GM06990 (cell line): ENCODE measurements at regions not wholly inside any gene's neighbourhood (a gene's known extent, or its start where the extent isn't known, plus 50 kb on each side); places are given as distances from the start of the nearest gene placed in this dataset.

Source experiments
- DNase-seq: peaks from one replicate; pipeline ENCODE4 v3.0.0-alpha.2; 2011; ENCODE audit not compliant: insufficient read length; ENCODE audit errors: extremely low read depth
- H3K27me3 ChIP-seq: replicated peaks from 2 replicates; pipeline ENCODE4 v1.6.0; 2011; ENCODE audit warnings: low read length; ENCODE audit not compliant: control insufficient read depth, insufficient read depth
- H3K36me3 ChIP-seq: 2 replicates; pipeline ENCODE4 v1.5.1; 2011; ENCODE audit warnings: low read length; ENCODE audit not compliant: control insufficient read depth, insufficient read depth
- H3K4me3 ChIP-seq: replicated peaks from 2 replicates; pipeline ENCODE4 v1.5.1; 2011; ENCODE audit warnings: low read depth, mild to moderate bottlenecking, control low read depth, low read length
- TF ChIP-seq, protein P1 (sequence below): IDR thresholded peaks from 2 replicates; pipeline ENCODE4 v1.5.1; 2011; ENCODE audit warnings: low read length, control low read depth, mild to moderate bottlenecking, inconsistent platforms; ENCODE audit not compliant: insufficient read depth, poor library complexity, severe bottlenecking

DNA sequence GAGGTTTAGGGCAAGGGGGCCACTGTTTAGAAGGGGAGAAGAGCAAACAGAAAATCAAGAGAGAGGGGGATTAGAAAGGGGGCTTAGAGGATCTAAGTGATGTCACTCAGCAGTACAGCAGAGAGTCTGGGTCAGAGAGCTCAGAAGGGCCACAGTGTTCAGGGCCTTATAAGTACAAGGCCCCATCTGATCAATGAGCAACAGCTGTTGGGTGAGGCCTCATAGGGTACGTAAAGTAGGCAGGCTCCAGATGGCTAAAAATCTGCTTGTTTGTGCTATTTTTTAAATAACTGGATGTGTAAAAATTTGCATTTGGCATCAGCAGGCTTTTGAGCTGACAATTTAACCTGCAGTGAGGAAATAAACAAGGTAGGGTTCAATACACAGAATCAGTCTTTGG, 149.8 kb downstream of the SH3BGRL2 start:
- TF ChIP-seq, protein P1, sequence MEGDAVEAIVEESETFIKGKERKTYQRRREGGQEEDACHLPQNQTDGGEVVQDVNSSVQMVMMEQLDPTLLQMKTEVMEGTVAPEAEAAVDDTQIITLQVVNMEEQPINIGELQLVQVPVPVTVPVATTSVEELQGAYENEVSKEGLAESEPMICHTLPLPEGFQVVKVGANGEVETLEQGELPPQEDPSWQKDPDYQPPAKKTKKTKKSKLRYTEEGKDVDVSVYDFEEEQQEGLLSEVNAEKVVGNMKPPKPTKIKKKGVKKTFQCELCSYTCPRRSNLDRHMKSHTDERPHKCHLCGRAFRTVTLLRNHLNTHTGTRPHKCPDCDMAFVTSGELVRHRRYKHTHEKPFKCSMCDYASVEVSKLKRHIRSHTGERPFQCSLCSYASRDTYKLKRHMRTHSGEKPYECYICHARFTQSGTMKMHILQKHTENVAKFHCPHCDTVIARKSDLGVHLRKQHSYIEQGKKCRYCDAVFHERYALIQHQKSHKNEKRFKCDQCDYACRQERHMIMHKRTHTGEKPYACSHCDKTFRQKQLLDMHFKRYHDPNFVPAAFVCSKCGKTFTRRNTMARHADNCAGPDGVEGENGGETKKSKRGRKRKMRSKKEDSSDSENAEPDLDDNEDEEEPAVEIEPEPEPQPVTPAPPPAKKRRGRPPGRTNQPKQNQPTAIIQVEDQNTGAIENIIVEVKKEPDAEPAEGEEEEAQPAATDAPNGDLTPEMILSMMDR: no peak
- no peaks in the 10 kb centered on the region for H3K27me3 ChIP-seq
- H3K4me3 ChIP-seq: no peak overlapping the region
- H3K36me3 ChIP-seq: no peaks in the 10 kb centered on the region
- DNase-seq: no peak

DNA sequence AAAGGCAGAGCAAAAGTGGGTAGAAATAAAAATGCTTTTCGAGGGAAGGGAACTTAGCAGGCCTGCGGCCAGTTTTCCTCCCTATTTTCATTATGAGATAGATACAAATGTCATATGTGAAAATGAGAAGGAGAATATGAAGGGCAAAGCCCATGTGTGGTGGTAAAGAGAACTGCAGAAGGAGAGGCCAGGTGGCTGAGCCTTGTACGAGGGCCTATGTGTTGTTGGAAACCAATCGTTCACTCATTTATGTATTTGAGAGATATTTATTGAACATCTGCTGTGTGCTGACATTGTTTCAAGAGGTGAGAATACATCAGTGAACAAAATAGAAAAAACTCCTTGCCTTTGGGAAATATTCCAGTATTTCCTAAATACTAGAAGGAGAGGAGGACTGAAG, 147.7 kb downstream of the SH3BGRL2 start:
- no peaks in the 10 kb centered on the region for H3K36me3 ChIP-seq
- H3K4me3 ChIP-seq: no peak overlapping the region
- H3K27me3 ChIP-seq: no peaks in the 10 kb centered on the region
- DNase-seq: no peak
- TF ChIP-seq, protein P1: no peak

DNA sequence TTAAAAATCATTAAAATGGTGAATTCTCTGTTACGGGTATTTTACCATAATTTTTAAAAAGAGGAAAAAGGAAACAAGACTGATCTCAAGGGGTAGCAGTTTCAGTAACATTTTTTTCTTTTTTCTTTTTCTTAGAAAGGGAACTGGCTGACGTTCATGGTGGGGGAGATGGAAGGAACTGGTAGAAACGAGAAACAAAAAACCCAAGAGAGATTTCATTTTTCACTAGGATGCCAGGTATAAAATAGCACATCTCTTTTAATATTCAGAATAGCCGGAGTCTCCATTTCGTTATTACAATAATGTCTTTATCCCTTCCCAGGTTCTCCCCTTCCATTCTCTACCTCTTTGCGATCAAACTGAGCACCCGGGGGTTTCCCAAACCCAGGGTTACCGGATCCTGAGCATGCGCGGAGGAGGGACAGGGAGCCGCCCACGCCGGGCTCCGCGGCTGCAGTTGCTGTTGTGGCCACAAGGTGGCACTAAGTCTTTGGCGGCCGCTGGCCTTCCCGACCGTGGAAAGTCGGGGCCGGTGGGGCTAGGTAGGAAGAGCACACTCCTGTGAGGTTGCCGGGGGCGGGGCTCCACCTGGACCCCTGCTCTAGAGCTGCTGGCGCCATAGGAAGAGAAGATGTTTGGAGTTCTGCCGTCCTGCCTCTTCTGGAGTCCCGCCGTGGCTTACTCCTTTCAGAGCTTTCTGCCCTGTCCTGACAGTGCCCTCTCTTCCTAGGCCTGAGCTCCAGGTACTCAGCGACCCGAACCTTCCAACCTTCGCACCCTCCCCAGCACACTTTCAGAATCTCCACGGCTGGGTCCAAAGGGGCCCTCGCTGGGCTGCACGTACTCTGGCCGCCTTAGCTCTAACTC, 146.8 kb downstream of the SH3BGRL2 start:
- H3K27me3 ChIP-seq: no peaks in the 10 kb centered on the region
- TF ChIP-seq, protein P1: peak; percentile 99
- H3K36me3 ChIP-seq: no peaks in the 10 kb centered on the region
- peak overlapping the region; percentile 53 for H3K4me3 ChIP-seq
- peak; percentile 84 for DNase-seq

DNA sequence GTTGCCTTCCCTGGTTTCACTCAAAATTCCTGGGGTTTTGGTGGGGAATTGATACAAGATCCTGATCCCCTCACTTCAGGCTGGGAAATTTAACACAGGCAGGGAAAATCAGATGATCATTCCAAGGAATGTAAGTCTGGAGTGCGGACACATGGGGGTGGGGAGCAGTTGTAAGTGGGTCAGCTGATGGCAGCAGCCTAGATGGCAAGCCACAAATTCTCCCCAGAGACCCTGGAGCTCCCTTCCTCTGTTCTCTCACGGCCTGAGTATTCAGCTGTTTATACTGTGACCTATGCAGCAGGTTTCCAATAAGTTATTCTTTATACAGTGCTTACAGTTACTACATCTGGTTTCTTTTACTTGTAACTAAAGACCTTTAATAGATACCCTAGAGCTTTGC, 144.9 kb downstream of the SH3BGRL2 start:
- no peaks in the 10 kb centered on the region for H3K27me3 ChIP-seq
- no peak overlapping the region for H3K4me3 ChIP-seq
- DNase-seq: no peak
- no peaks in the 10 kb centered on the region for H3K36me3 ChIP-seq
- TF ChIP-seq, protein P1: no peak

DNA sequence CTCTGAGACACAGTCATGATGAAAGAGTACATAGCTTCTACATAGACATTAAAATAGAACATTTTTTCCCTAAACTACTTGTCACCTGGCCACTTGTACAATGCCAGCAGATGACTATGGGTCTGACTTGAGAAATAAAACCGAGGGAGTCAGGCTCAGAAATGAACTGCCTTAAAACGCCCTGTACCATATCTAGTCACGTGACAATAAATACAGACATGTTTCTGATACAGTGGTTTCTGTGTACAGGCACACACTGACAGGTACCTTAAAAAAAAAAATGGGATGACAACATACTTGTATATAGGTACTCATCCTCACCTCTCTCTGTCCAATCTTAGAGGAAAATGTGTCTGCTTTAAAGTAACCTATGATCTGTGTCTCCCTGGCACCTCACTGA, 144.1 kb downstream of the SH3BGRL2 start:
- Histone ChIP-seq H3K4me3 (no peak overlapping the region), H3K27me3 (no peaks in the 10 kb centered on the region), H3K36me3 (no peaks in the 10 kb centered on the region)
- no peak for DNase-seq
- TF ChIP-seq, protein P1: no peak
